Left lobe of liver (tissue), 2 donors: ENCODE measurements at regions not wholly inside any gene's neighbourhood (a gene's known extent, or its start where the extent isn't known, plus 50 kb on each side); places are given as distances from the start of the nearest gene placed in this dataset.
"Not testable (repeated sequence)": the region's sequence is repeated elsewhere in the genome, so short reads cannot be mapped to it uniquely, and the experiment has no call there.

ENCODE experiments used
- ATAC-seq: fragments of 200-7000 bp; cut with Tn5 transposase; one replicate; pipeline ENCODE4 v1.9.1; 2020; ENCODE audit warnings: mild to moderate bottlenecking, moderate library complexity
- DNase-seq: peaks from one replicate; pipeline ENCODE4 v3.0.0-alpha.2; 2020; ENCODE audit warnings: low spot score
- donor health status: DM: no; HTN: no; CAD: no; lungs with moderate emphysema.
- donor health status: DM: no; HTN: yes; CAD: no.

GRCh38 chr4:112086036-112086434 lies 59.2 kb upstream of the FAM241A start:
- no peak for ATAC-seq
- no peak for DNase-seq

GRCh38 chr4:112086661-112087060 lies 58.6 kb upstream of the FAM241A start:
- DNase-seq, ATAC-seq: not testable (repeated sequence)

GRCh38 chr4:112092330-112092729 lies 52.9 kb upstream of the FAM241A start:
- not testable (repeated sequence) for ATAC-seq, DNase-seq

GRCh38 chr4:112093636-112094202 lies 51.5 kb upstream of the FAM241A start:
- ATAC-seq (no peak), DNase-seq (no peak)

- no peak for ATAC-seq
These were observed 50.9 kb upstream of the FAM241A start for GRCh38 chr4:112094330-112094729.

More at GRCh38 chr4:112094330-112094729, 50.9 kb upstream of the FAM241A start:
- no peak for DNase-seq
